ENCODE measurements at regions not wholly inside any gene's neighbourhood (a gene's known extent, or its start where the extent isn't known, plus 50 kb on each side); places are given as distances from the start of the nearest gene placed in this dataset.
"Not testable (repeated sequence)": the region's sequence is repeated elsewhere in the genome, so short reads cannot be mapped to it uniquely, and the experiment has no call there.

GRCh38 chr6:169093770-169094551, 159.7 kb downstream of the THBS2 start:
- Histone ChIP-seq H3K4me3 (no peak overlapping the region), H3K27ac (no peak overlapping the region), H3K4me1 (replicated peaks in 1 of 2) (peaks cover 13% of the 10 kb centered on the region in 2 donors)
- in situ Hi-C loops (cut with MboI; ENCODE audit: low pct_unique_long_range_greater_than_20kb in 2 of 9, low sequenced_read_pairs in 9 of 9, unreplicated experiment in 9 of 9) = no loop called here
- WGBS, 10 experiments = 46 to 100% (median 80%) methylated on average over 1 to 14 of the region's 16 CpGs
- ATAC-seq (replicated peaks in 6 of 8) = no peak

GRCh38 chr6:169093066-169093723, 160.5 kb downstream of the THBS2 start:
- 20 to 95% (median 51%) methylated on average over 1 to 9 of the region's 11 CpGs; no CpG with 5 or more reads in 4 of the 10 experiments for WGBS, 10 experiments
- Histone ChIP-seq H3K4me3 (no peak overlapping the region), H3K27ac (no peak overlapping the region), H3K4me1 (replicated peaks in 1 of 2) (peaks cover 13% of the 10 kb centered on the region in 2 donors)
- in situ Hi-C loops (cut with MboI; ENCODE audit: low pct_unique_long_range_greater_than_20kb in 2 of 9, low sequenced_read_pairs in 9 of 9, unreplicated experiment in 9 of 9) = no loop called here
- ATAC-seq (replicated peaks in 6 of 8) = no peak

GRCh38 chr6:169092375-169092774, 161.3 kb downstream of the THBS2 start:
- Histone ChIP-seq H3K27ac (no peak overlapping the region), H3K4me1 (replicated peaks in 1 of 2) (peaks cover 6 to 7% of the 10 kb centered on the region in 2 donors), H3K4me3 (no peak overlapping the region)
- ATAC-seq (replicated peaks in 6 of 8) = peak in 2 of 8 experiments; percentile 64 to 65
- 14 to 100% (median 80%) methylated on average over 1 of the region's 3 CpGs; no CpG with 5 or more reads in 5 of the 10 experiments for whole genome bisulfite sequencing, 10 experiments
- in situ Hi-C loops (cut with MboI; ENCODE audit: low pct_unique_long_range_greater_than_20kb in 2 of 9, low sequenced_read_pairs in 9 of 9, unreplicated experiment in 9 of 9) = no loop called here

- ATAC-seq (replicated peaks in 6 of 8); H3K4me3 ChIP-seq; in situ Hi-C loops (cut with MboI; ENCODE audit: low pct_unique_long_range_greater_than_20kb in 2 of 9, low sequenced_read_pairs in 9 of 9, unreplicated experiment in 9 of 9); H3K4me1 ChIP-seq (replicated peaks in 1 of 2); H3K27ac ChIP-seq: not testable (repeated sequence)
- 0 to 67% (median 26%) methylated on average over 1 to 2 of the region's 2 CpGs; no CpG with 5 or more reads in 6 of the 10 experiments for WGBS, 10 experiments
Observed at GRCh38 chr6:169090514-169091127, 163.0 kb downstream of the THBS2 start.

DNA sequence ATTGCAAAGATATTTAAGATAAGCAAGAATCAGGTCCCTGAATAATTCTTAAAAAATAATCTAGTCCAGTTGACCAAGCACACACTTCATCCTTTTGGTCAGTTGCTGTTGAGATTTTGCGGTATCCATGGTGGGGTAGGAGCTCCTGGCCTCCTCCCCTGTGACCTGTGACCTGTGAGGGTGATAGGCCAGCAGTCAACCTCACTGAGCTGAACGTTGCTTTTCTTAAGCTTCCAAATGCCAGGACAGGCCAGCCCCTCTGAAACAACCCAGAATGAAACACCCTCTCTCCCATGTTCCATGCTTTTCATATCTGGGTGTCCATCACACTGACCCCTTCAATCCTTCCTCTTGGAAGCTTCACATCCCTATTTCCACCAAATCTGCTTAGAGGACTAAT, 164.9 kb downstream of the THBS2 start:
- H3K4me3 ChIP-seq = no peak overlapping the region
- no peak overlapping the region for H3K27ac ChIP-seq
- ATAC-seq (replicated peaks in 6 of 8) = no peak
- 30 to 81% (median 71%) methylated on average over 1 to 2 of the region's 2 CpGs; no CpG with 5 or more reads in 5 of the 10 experiments for WGBS, 10 experiments
- no peaks in the 10 kb centered on the region for H3K4me1 ChIP-seq (replicated peaks in 1 of 2)
- in situ Hi-C loops (cut with MboI; ENCODE audit: low pct_unique_long_range_greater_than_20kb in 2 of 9, low sequenced_read_pairs in 9 of 9, unreplicated experiment in 9 of 9) = no loop called here

DNA sequence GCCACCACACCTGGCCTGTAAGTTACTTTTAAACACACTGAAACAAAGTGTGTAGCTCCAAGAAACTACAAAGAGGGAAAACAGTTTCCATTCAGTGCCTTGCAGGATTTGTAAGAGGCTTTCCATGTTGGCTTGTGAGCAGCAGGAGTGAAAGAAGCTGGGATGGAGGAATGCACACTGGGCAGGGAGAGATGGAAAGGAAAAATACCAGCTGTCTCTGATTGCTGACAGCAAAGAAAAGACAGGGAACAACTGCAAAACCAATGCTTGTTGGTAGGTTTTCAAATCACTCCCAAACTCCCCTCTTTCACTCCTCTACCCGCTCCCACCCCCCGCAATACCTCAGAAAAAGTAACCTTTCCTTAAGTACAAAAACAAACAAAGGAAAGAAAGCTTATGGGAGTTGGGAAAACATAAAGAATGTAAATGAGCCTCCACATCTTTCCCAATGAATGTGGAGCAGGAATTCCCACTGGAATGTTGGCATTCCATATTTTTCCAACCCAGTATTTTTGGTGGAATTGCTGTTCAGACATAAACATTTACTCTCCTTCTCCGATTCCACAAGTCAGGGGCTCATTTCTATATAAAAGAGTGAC, 166.1 kb downstream of the THBS2 start:
- ATAC-seq (replicated peaks in 6 of 8) = no peak
- in situ Hi-C loops (cut with MboI; ENCODE audit: low pct_unique_long_range_greater_than_20kb in 2 of 9, low sequenced_read_pairs in 9 of 9, unreplicated experiment in 9 of 9) = no loop called here
- H3K4me3 ChIP-seq = no peak overlapping the region
- 7 to 100% (median 88%) methylated on average over 1 to 3 of the region's 3 CpGs; no CpG with 5 or more reads in 1 of the 10 experiments for WGBS, 10 experiments
- no peak overlapping the region for H3K27ac ChIP-seq
- no peaks in the 10 kb centered on the region for H3K4me1 ChIP-seq (replicated peaks in 1 of 2)

DNA sequence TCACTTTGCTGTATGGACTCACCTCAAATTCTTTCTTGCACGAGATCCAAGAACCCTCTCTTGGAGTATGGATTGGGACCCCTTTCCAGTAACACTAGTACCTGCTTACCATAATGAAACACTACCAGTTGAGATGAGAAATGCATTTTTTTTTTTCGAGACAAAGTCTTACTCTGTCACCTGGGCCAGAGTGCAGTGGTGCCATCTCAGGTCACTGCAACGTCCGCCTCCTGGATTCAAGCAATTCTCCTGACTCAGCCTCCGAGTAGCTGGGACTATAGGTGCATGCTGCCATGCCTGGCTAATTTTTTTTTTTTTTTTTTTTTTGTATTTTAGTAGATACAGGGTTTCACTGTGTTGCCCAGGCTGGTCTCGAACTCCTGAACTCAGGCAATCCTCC, 167.0 kb downstream of the THBS2 start:
- in situ Hi-C loops (cut with MboI; ENCODE audit: low pct_unique_long_range_greater_than_20kb in 2 of 9, low sequenced_read_pairs in 9 of 9, unreplicated experiment in 9 of 9); H3K4me1 ChIP-seq (replicated peaks in 1 of 2); ATAC-seq (replicated peaks in 6 of 8); H3K27ac ChIP-seq; H3K4me3 ChIP-seq: not testable (repeated sequence)
- 56 to 100% (median 84%) methylated on average over 1 to 6 of the region's 6 CpGs; no CpG with 5 or more reads in 4 of the 10 experiments for WGBS, 10 experiments

DNA sequence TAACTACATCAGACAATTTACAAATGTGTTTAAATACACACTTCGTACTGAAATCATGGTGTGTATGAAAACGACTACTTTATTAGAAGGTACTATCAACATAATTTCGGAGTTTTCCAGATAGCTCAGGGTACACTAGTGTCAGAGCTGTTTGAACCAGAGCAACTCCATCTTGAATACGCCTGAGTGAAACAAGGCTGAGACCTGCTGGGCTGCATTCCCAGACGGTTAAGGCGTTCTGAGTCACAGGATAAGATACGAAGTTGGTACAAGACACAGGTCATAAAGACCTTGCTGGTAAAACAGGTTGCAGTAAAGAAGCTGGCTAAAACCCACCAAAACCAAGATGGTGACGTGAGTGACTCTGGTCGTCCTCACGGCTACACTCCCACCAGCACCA, 167.6 kb downstream of the THBS2 start:
- in situ Hi-C loops (cut with MboI; ENCODE audit: low pct_unique_long_range_greater_than_20kb in 2 of 9, low sequenced_read_pairs in 9 of 9, unreplicated experiment in 9 of 9) = no loop called here
- 74 to 98% (median 84%) methylated on average over 3 to 9 of the region's 10 CpGs for WGBS, 10 experiments
- no peak overlapping the region for H3K27ac ChIP-seq
- H3K4me3 ChIP-seq = no peak overlapping the region
- H3K4me1 ChIP-seq (replicated peaks in 1 of 2) = no peaks in the 10 kb centered on the region
- no peak for ATAC-seq (replicated peaks in 6 of 8)

DNA sequence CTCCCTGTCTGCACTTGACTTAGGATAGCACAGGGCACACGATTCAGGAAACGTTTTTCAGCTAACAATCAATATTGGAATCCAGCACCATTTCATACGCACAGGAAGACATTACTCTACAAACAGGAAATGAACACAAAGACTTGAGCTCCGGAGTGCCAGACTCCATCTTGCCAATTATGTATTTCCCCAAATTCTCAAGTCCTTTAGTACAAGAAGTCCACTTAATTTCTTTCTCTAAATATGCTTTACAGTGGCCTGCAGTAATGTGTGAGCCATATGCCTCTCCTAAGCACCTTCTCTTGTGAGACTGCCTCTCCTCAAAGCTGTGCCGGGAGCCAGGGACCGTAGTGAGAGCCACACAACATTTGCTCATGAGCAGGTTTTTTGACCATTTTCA, 168.2 kb downstream of the THBS2 start:
- in situ Hi-C loops (cut with MboI; ENCODE audit: low pct_unique_long_range_greater_than_20kb in 2 of 9, low sequenced_read_pairs in 9 of 9, unreplicated experiment in 9 of 9) = no loop called here
- ATAC-seq (replicated peaks in 6 of 8) = no peak
- Histone ChIP-seq H3K4me3 (no peak overlapping the region), H3K27ac (no peak overlapping the region), H3K4me1 (replicated peaks in 1 of 2) (no peaks in the 10 kb centered on the region)
- WGBS, 10 experiments = 61 to 94% (median 89%) methylated on average over 3 to 6 of the region's 6 CpGs

DNA sequence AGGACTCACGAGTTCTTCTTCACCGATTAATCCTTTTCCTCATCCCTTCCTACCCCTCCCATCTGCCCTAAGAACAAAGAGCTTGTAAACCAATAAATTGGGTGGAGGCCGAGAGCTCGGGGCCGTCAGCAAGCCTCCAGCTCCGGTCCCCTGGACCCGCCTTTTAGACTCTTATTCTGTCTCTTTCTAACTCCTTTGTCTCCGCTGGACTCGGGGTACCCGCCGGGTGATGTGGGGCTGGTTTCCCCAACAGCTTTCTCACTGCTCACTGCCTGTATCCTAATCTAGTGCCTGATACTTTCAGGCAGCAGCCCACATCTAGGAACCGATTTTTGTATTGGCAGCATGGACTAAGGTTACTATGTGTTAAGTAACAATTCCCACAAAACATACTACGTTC, 169.1 kb downstream of the THBS2 start:
- ATAC-seq (replicated peaks in 6 of 8); H3K4me1 ChIP-seq (replicated peaks in 1 of 2); in situ Hi-C loops (cut with MboI; ENCODE audit: low pct_unique_long_range_greater_than_20kb in 2 of 9, low sequenced_read_pairs in 9 of 9, unreplicated experiment in 9 of 9); H3K4me3 ChIP-seq; H3K27ac ChIP-seq: not testable (repeated sequence)
- WGBS, 10 experiments = 90 to 100% (median 96%) methylated on average over 1 to 11 of the region's 13 CpGs; no CpG with 5 or more reads in 2 of the 10 experiments

DNA sequence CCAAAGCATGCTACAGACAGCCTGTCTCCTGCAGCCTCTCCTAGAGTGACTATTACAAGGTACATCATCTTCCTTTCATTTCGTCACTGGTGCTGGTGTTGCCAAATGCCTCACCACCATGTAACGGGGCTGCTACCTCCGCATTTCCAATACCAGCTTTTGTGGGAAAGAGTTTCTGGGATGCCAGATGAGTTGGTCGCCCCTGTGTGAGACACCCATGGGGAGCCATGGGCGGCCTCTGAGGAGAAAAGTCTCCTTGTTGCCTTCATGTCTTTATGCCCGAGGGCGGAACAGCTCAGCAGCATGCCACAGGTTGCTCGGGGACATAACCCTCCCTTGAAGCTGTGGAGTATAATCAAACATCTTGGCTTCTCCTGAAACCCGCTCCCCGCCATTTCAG, 169.6 kb downstream of the THBS2 start:
- H3K4me1 ChIP-seq (replicated peaks in 1 of 2) = no peaks in the 10 kb centered on the region
- ATAC-seq (replicated peaks in 6 of 8) = no peak
- no peak overlapping the region for H3K27ac ChIP-seq
- WGBS, 10 experiments = 47 to 97% (median 83%) methylated on average over 1 to 5 of the region's 10 CpGs; no CpG with 5 or more reads in 1 of the 10 experiments
- in situ Hi-C loops (cut with MboI; ENCODE audit: low pct_unique_long_range_greater_than_20kb in 2 of 9, low sequenced_read_pairs in 9 of 9, unreplicated experiment in 9 of 9) = no loop called here
- no peak overlapping the region for H3K4me3 ChIP-seq

GRCh38 chr6:169083508-169083874, 170.2 kb downstream of the THBS2 start:
- ATAC-seq (replicated peaks in 6 of 8) = peak in 2 of 8 experiments; percentile 76
- in situ Hi-C loops (cut with MboI; ENCODE audit: low pct_unique_long_range_greater_than_20kb in 2 of 9, low sequenced_read_pairs in 9 of 9, unreplicated experiment in 9 of 9) = no loop called here
- 10 to 75% (median 57%) methylated on average over 1 to 2 of the region's 3 CpGs; no CpG with 5 or more reads in 5 of the 10 experiments for WGBS, 10 experiments
- Histone ChIP-seq H3K4me1 (replicated peaks in 1 of 2) (no peaks in the 10 kb centered on the region), H3K27ac (no peak overlapping the region), H3K4me3 (no peak overlapping the region)

Measured in motor neuron (in vitro differentiated cells).